SK-N-SH treated with all-trans-retinoic acid at 6 μM for 48 hours (cell line): ENCODE measurements at regions not wholly inside any gene's neighbourhood (a gene's known extent, or its start where the extent isn't known, plus 50 kb on each side); places are given as distances from the start of the nearest gene placed in this dataset.

Source experiments
- ATAC-seq: fragments of 200-7000 bp; cut with Tn5 transposase; 3 replicates; pipeline ENCODE4 v1.9.1; 2020; ENCODE audit warnings: mild to moderate bottlenecking, moderate library complexity
- ARNTL ChIP-seq: fragments of 450-650 bp; formaldehyde crosslinking; IDR thresholded peaks from 2 replicates; pipeline ENCODE4 v1.5.0; 2020; ENCODE audit warnings: low read depth, mild to moderate bottlenecking, moderate library complexity, borderline replicate concordance
- BACH2 ChIP-seq: fragments of 250-450 bp; sonication (Bioruptor Pico); IDR thresholded peaks from 2 replicates; pipeline ENCODE4 v1.9.0; 2021; ENCODE audit warnings: mild to moderate bottlenecking, borderline replicate concordance
- CREB5 ChIP-seq: fragments of 250-450 bp; sonication (Bioruptor Pico); IDR thresholded peaks from 2 replicates; pipeline ENCODE4 v1.5.1; 2020; ENCODE audit warnings: low read depth, mild to moderate bottlenecking, moderate library complexity
- CSDC2 ChIP-seq: fragments of 250-450 bp; sonication (Bioruptor Pico); IDR thresholded peaks from 2 replicates; pipeline ENCODE4 v1.5.0; 2020; ENCODE audit warnings: mild to moderate bottlenecking, moderate library complexity
- GLIS3 ChIP-seq: fragments of 250-450 bp; sonication (Bioruptor Pico); IDR thresholded peaks from 2 replicates; pipeline ENCODE4 v1.5.0; 2020; ENCODE audit warnings: mild to moderate bottlenecking, moderate library complexity
- ISL1 ChIP-seq: fragments of 250-450 bp; sonication (Bioruptor Pico); IDR thresholded peaks from 2 replicates; pipeline ENCODE4 v2.1.2; 2022; ENCODE audit warnings: mild to moderate bottlenecking, moderate library complexity
- OSR1 ChIP-seq: fragments of 250-450 bp; sonication (Bioruptor Pico); IDR thresholded peaks from 2 replicates; pipeline ENCODE4 v1.8.0; 2022; ENCODE audit warnings: moderate library complexity, mild to moderate bottlenecking, inconsistent platforms
- POU6F1 ChIP-seq: fragments of 250-450 bp; sonication (Bioruptor Pico); IDR thresholded peaks from 2 replicates; pipeline ENCODE4 v1.8.0; 2021; ENCODE audit warnings: low read depth, mild to moderate bottlenecking, moderate library complexity, borderline replicate concordance
- PPARA ChIP-seq: fragments of 250-450 bp; sonication (Bioruptor Pico); IDR thresholded peaks from 2 replicates; pipeline ENCODE4 v1.5.0; 2020; ENCODE audit warnings: mild to moderate bottlenecking, borderline replicate concordance
- RARB ChIP-seq: fragments of 250-450 bp; sonication (Bioruptor Pico); IDR thresholded peaks from 2 replicates; pipeline ENCODE4 v1.8.0; 2021; ENCODE audit warnings: mild to moderate bottlenecking, moderate library complexity
- SNAI2 ChIP-seq: fragments of 250-450 bp; sonication (Bioruptor Pico); IDR thresholded peaks from 2 replicates; pipeline ENCODE4 v1.5.0; 2020; ENCODE audit warnings: mild to moderate bottlenecking, moderate library complexity
- TCF4 ChIP-seq: fragments of 250-450 bp; sonication (Bioruptor Pico); IDR thresholded peaks from 2 replicates; pipeline ENCODE4 v1.8.0; 2021; ENCODE audit warnings: mild to moderate bottlenecking, moderate library complexity, borderline replicate concordance
- TOX ChIP-seq: fragments of 250-450 bp; sonication (Bioruptor Pico); IDR thresholded peaks from 2 replicates; pipeline ENCODE4 v1.8.0; 2021; ENCODE audit warnings: mild to moderate bottlenecking, moderate library complexity, borderline replicate concordance
- ZFP3 ChIP-seq: fragments of 250-450 bp; sonication (Bioruptor Pico); IDR thresholded peaks from 2 replicates; pipeline ENCODE4 v1.5.0; 2020; ENCODE audit warnings: mild to moderate bottlenecking, moderate library complexity
- ZFP30 ChIP-seq: fragments of 450-650 bp; formaldehyde crosslinking; IDR thresholded peaks from 2 replicates; pipeline ENCODE4 v1.5.0; 2022; ENCODE audit warnings: mild to moderate bottlenecking, moderate library complexity
- ZNF565 ChIP-seq: fragments of 450-650 bp; formaldehyde crosslinking; conservative IDR thresholded peaks from 2 replicates; pipeline ENCODE4 v1.5.0; 2020; ENCODE audit warnings: low read depth, mild to moderate bottlenecking, moderate library complexity
- ZNF70 ChIP-seq: fragments of 450-650 bp; formaldehyde crosslinking; IDR thresholded peaks from 2 replicates; pipeline ENCODE4 v1.5.0; 2020; ENCODE audit warnings: mild to moderate bottlenecking, moderate library complexity
- ZNF8 ChIP-seq: fragments of 450-650 bp; formaldehyde crosslinking; IDR thresholded peaks from 2 replicates; pipeline ENCODE4 v1.5.0; 2020; ENCODE audit warnings: mild to moderate bottlenecking, moderate library complexity
- TF ChIP-seq, protein P1 (sequence below): fragments of 250-450 bp; sonication (Bioruptor Pico); IDR thresholded peaks from 2 replicates; pipeline ENCODE4 v1.5.0; 2020; ENCODE audit warnings: mild to moderate bottlenecking, moderate library complexity
- TF ChIP-seq, protein P2 (sequence below): fragments of 250-450 bp; sonication (Bioruptor Pico); IDR thresholded peaks from 2 replicates; pipeline ENCODE4 v1.5.1; 2021; ENCODE audit warnings: mild to moderate bottlenecking, moderate library complexity
- TF ChIP-seq, protein P3 (sequence below): fragments of 250-450 bp; sonication (Bioruptor Pico); IDR thresholded peaks from 2 replicates; pipeline ENCODE4 v1.8.0; 2020; ENCODE audit warnings: mild to moderate bottlenecking, moderate library complexity, borderline replicate concordance

GRCh38 chr2:125842041-125842440, 813.9 kb upstream of the GYPC start:
- no peak for TF ChIP-seq CREB5 (CRISPR knock-in tag)
- no peak for TF ChIP-seq RARB (CRISPR knock-in tag)
- TF ChIP-seq SNAI2 (CRISPR knock-in tag) = no peak
- no peak for TF ChIP-seq POU6F1 (CRISPR knock-in tag)
- TF ChIP-seq OSR1 (CRISPR knock-in tag) = no peak
- TF ChIP-seq ZNF70 (CRISPR knock-in tag) = no peak
- no peak for TF ChIP-seq ZFP3
- TF ChIP-seq BACH2 (CRISPR knock-in tag) = no peak
- no peak for TF ChIP-seq GLIS3 (CRISPR knock-in tag)
- no peak for TF ChIP-seq ZNF565 (CRISPR knock-in tag)
- TF ChIP-seq, protein P1, sequence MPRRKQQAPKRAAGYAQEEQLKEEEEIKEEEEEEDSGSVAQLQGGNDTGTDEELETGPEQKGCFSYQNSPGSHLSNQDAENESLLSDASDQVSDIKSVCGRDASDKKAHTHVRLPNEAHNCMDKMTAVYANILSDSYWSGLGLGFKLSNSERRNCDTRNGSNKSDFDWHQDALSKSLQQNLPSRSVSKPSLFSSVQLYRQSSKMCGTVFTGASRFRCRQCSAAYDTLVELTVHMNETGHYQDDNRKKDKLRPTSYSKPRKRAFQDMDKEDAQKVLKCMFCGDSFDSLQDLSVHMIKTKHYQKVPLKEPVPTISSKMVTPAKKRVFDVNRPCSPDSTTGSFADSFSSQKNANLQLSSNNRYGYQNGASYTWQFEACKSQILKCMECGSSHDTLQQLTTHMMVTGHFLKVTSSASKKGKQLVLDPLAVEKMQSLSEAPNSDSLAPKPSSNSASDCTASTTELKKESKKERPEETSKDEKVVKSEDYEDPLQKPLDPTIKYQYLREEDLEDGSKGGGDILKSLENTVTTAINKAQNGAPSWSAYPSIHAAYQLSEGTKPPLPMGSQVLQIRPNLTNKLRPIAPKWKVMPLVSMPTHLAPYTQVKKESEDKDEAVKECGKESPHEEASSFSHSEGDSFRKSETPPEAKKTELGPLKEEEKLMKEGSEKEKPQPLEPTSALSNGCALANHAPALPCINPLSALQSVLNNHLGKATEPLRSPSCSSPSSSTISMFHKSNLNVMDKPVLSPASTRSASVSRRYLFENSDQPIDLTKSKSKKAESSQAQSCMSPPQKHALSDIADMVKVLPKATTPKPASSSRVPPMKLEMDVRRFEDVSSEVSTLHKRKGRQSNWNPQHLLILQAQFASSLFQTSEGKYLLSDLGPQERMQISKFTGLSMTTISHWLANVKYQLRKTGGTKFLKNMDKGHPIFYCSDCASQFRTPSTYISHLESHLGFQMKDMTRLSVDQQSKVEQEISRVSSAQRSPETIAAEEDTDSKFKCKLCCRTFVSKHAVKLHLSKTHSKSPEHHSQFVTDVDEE = no peak
- TF ChIP-seq ZFP30 = no peak
- TF ChIP-seq CSDC2 (CRISPR knock-in tag) = no peak
- no peak for TF ChIP-seq ZNF8 (CRISPR knock-in tag)
- TF ChIP-seq, protein P2, sequence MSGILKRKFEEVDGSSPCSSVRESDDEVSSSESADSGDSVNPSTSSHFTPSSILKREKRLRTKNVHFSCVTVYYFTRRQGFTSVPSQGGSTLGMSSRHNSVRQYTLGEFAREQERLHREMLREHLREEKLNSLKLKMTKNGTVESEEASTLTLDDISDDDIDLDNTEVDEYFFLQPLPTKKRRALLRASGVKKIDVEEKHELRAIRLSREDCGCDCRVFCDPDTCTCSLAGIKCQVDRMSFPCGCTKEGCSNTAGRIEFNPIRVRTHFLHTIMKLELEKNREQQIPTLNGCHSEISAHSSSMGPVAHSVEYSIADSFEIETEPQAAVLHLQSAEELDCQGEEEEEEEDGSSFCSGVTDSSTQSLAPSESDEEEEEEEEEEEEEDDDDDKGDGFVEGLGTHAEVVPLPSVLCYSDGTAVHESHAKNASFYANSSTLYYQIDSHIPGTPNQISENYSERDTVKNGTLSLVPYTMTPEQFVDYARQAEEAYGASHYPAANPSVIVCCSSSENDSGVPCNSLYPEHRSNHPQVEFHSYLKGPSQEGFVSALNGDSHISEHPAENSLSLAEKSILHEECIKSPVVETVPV (CRISPR knock-in tag) = no peak
- no peak for TF ChIP-seq TOX (CRISPR knock-in tag)
- TF ChIP-seq, protein P3, sequence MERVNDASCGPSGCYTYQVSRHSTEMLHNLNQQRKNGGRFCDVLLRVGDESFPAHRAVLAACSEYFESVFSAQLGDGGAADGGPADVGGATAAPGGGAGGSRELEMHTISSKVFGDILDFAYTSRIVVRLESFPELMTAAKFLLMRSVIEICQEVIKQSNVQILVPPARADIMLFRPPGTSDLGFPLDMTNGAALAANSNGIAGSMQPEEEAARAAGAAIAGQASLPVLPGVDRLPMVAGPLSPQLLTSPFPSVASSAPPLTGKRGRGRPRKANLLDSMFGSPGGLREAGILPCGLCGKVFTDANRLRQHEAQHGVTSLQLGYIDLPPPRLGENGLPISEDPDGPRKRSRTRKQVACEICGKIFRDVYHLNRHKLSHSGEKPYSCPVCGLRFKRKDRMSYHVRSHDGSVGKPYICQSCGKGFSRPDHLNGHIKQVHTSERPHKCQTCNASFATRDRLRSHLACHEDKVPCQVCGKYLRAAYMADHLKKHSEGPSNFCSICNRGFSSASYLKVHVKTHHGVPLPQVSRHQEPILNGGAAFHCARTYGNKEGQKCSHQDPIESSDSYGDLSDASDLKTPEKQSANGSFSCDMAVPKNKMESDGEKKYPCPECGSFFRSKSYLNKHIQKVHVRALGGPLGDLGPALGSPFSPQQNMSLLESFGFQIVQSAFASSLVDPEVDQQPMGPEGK (CRISPR knock-in tag) = no peak
- TF ChIP-seq TCF4 (CRISPR knock-in tag) = no peak
- no peak for TF ChIP-seq PPARA (CRISPR knock-in tag)
- TF ChIP-seq ARNTL (CRISPR knock-in tag) = no peak
- no peak for ATAC-seq

GRCh38 chr2:125850541-125850940, 805.4 kb upstream of the GYPC start:
- no peak for ATAC-seq
- TF ChIP-seq ZFP30 (no peak), RARB (CRISPR knock-in tag) (no peak), PPARA (CRISPR knock-in tag) (no peak), ZFP3 (no peak), ISL1 (CRISPR knock-in tag) (no peak), ZNF8 (CRISPR knock-in tag) (no peak), OSR1 (CRISPR knock-in tag) (no peak), SNAI2 (CRISPR knock-in tag) (no peak), POU6F1 (CRISPR knock-in tag) (no peak), GLIS3 (CRISPR knock-in tag) (no peak), TOX (CRISPR knock-in tag) (no peak), BACH2 (CRISPR knock-in tag) (no peak)
- TF ChIP-seq, protein P2 (CRISPR knock-in tag) = no peak
- TF ChIP-seq, protein P3 (CRISPR knock-in tag) = no peak
- TF ChIP-seq, protein P1 = no peak
